ENCODE measurements at regions not wholly inside any gene's neighbourhood (a gene's known extent, or its start where the extent isn't known, plus 50 kb on each side); places are given as distances from the start of the nearest gene placed in this dataset.
"Not testable (repeated sequence)": the region's sequence is repeated elsewhere in the genome, so short reads cannot be mapped to it uniquely, and the experiment has no call there.

DNA sequence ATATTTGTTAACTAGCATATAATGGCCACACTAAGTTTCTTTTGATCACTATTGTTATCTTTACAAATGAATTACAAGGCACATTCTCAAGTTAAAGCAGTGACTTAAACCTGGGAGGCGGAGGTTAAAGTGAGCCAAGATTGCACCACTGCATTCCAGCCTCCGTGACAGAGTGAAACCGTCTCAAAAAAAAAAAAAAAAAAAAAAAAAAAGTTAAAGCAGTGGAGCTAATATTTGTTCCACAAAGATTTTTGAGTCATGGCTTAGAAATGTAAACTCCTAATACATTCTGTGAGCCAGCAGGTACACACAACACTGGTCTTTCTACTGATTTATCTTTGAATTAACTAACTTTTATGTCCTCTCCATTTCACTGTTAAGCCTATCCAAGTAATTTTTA, 221.7 kb upstream of the HTR1E start:
- H3K27ac ChIP-seq, result no peak overlapping the region
- TF ChIP-seq ZFX (IDR thresholded peaks at IDR 0.05; ENCODE audit: borderline replicate concordance), result no peak
- TF ChIP-seq, protein P1, sequence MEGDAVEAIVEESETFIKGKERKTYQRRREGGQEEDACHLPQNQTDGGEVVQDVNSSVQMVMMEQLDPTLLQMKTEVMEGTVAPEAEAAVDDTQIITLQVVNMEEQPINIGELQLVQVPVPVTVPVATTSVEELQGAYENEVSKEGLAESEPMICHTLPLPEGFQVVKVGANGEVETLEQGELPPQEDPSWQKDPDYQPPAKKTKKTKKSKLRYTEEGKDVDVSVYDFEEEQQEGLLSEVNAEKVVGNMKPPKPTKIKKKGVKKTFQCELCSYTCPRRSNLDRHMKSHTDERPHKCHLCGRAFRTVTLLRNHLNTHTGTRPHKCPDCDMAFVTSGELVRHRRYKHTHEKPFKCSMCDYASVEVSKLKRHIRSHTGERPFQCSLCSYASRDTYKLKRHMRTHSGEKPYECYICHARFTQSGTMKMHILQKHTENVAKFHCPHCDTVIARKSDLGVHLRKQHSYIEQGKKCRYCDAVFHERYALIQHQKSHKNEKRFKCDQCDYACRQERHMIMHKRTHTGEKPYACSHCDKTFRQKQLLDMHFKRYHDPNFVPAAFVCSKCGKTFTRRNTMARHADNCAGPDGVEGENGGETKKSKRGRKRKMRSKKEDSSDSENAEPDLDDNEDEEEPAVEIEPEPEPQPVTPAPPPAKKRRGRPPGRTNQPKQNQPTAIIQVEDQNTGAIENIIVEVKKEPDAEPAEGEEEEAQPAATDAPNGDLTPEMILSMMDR (IDR thresholded peaks at IDR 0.05), result no peak

DNA sequence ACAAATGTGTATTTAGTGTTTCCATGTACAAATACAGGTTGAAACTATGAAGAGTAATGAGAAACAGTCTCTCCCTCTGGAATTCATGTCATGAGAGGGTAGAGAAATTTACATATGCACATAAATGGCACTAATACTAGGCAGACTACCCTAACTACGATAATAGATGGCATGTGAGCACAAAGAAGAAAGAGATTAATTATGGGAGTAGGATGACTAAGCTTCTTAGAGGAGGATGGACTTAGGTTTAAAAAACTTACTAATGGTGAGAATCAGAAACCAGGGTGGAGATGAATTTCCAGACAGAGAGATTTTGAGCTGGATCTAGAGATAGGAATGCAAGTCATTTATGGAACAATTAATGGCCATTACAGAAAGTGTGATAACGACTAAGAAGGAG, 225.3 kb upstream of the HTR1E start:
- TF ChIP-seq, protein P1 (IDR thresholded peaks at IDR 0.05), result no peak
- TF ChIP-seq ZFX (IDR thresholded peaks at IDR 0.05; ENCODE audit: borderline replicate concordance), result no peak

DNA sequence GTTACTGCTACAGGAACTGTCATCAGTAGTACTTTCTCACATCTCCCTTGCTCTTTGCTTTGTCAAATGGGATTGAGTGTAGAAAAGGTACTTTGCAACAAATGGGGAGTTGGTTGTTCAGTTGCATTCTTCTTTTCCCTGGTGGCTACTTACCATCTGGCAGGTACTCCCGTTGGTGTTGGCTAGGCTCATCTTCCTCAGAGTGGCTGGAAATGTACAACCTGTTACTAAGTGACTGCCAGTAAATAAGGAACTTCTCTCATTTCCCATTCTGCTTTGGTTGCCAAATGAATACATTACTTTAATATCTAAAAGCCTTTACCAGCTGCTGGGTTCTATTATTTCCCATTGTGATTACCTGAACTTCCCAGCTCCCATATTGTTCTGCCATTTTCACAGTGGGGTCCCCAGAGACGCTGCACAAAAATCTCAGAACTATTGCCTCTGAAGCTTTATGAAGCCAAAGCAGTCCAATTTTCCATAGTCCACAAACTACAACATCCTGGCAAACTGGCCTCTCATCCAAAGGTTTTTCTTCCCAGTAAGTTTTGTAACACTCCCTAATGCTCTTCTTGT, 229.7 kb upstream of the HTR1E start:
- no peak for TF ChIP-seq ZFX (IDR thresholded peaks at IDR 0.05; ENCODE audit: borderline replicate concordance)
- TF ChIP-seq, protein P1 (IDR thresholded peaks at IDR 0.05), result no peak
- no peak overlapping the region for H3K27ac ChIP-seq

More for the DNA sequence above, 225.3 kb upstream of the HTR1E start:
- H3K27ac ChIP-seq, result no peak overlapping the region

DNA sequence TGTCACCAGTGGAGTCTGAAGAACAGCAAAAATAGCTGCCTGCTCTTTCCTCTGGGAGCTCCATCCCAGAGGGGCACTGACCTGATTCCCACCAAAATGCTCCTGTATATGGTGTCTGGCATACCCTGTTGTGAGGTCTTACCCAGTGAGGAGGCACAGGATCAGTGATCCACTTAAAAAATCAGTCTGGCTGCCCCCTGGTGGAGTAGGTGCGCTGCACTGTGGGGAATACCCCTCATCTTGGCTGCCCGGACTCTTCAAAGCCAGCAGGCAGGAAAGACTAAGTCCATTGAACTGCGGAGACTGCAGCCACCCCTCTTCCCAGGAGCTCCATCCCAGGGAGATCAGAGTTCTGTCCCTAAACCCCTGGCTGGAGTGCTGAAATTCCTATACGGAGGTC, 230.9 kb upstream of the HTR1E start:
- H3K27ac ChIP-seq, result no peak overlapping the region
- TF ChIP-seq, protein P1 (IDR thresholded peaks at IDR 0.05), result no peak; the same call in none of the 2 replicates
- TF ChIP-seq ZFX (IDR thresholded peaks at IDR 0.05; ENCODE audit: borderline replicate concordance), result no peak

DNA sequence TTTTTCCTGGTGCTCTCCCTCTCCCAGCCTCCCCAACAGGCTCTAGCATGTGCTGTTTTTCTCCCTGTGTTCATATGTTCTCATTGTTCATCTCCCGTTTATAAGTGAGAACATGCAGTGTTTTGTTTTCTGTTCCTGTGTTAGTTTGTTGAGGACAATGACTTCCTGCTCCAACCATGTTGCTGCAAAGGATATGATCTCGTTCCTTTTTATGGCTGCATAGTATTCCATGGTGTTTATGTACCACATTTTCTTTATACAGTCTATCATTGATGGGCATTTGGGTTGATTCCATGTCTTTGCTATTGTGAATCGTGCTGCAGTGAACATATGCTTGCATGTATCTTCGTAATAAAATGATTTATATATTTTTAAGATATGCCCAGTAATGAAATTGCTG, 236.1 kb upstream of the HTR1E start:
- H3K27ac ChIP-seq, result not testable (repeated sequence)

DNA sequence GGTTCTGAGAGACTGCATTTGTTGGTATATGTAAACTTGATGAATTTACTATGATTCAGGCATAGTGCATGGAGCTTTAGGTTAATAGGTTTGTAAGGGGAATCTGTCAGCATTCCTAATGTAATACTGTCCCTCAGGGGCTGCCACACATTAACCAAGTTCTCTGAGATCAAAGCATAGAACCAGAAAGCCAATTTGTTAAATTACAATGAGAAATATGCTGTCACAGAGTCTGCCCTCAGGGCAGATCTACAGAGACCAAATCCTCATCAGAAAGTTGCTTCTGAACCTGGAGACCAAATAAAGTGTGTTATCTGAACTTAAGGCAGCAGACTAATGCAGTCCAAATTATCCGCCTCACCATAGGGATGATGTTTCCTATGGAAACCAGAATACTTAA, 250.8 kb upstream of the HTR1E start:
- H3K27ac ChIP-seq, result no peak overlapping the region
- TF ChIP-seq, protein P1 (IDR thresholded peaks at IDR 0.05), result no peak
- no peak for TF ChIP-seq ZFX (IDR thresholded peaks at IDR 0.05; ENCODE audit: borderline replicate concordance)

DNA sequence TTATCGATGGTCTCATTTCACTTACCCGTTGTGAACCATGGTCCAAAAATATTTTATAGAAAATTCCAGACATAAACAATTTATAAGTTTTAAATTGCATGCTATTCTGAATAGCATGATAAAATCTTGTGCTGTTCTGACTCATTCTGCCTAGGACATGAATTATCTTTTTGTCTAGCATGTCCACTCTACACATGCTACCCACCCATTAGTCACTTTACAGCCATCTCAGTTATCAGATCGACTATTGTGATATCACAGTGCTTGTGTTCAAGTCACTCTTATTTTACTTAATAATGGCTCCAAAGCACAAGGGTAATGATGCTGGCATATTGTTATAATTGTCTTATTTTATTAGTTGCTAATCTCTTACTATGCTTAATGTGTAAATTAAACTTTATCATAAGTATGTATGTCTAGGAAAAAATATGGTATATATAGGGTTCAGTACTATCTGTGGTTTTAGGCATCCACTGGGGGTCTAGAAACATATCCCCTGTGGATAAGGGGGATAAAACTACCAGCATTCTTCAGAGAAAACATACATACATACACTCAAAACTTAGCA, 252.0 kb upstream of the HTR1E start:
- no peak overlapping the region for H3K27ac ChIP-seq
- TF ChIP-seq ZFX (IDR thresholded peaks at IDR 0.05; ENCODE audit: borderline replicate concordance), result no peak
- TF ChIP-seq, protein P1 (IDR thresholded peaks at IDR 0.05), result no peak

Measured in 22Rv1 (cell line).